Keratinocyte (primary cell): ENCODE measurements at regions not wholly inside any gene's neighbourhood (a gene's known extent, or its start where the extent isn't known, plus 50 kb on each side); places are given as distances from the start of the nearest gene placed in this dataset.

Experiments used
- DNase-seq: peaks from one replicate; pipeline ENCODE4 v3.0.0-alpha.2; 2011; ENCODE audit warnings: low read depth, missing footprints, low spot score
- FAIRE-seq: peaks from 2 replicates; lab custom pipeline; 2011; peaks lifted over from hg19 to GRCh38; lab: Jason Lieb, UNC
- H2AFZ ChIP-seq: 2 replicates; pipeline ENCODE4 v1.6.0; 2012; ENCODE audit warnings: low read length, control low read depth, inconsistent platforms; ENCODE audit not compliant: control insufficient read depth
- H3K27ac ChIP-seq: 2 replicates; pipeline ENCODE4 v1.5.1; 2011; ENCODE audit warnings: low read length; ENCODE audit not compliant: control insufficient read depth, insufficient read depth
- H3K27me3 ChIP-seq: 3 replicates; pipeline ENCODE4 v1.6.0; 2011; ENCODE audit warnings: low read length; ENCODE audit not compliant: control insufficient read depth, insufficient read depth; ENCODE audit errors: extremely low read depth
- H3K36me3 ChIP-seq, 2 experiments: 2 replicates in 1 of 2; 3 replicates in 1 of 2; pipeline ENCODE4 v1.5.1; 2011; ENCODE audit warnings: low read length in 2 of 2, mild to moderate bottlenecking in 1 of 2; ENCODE audit not compliant: control insufficient read depth in 2 of 2, insufficient read depth in 2 of 2; ENCODE audit errors: extremely low read depth in 1 of 2
- H3K4me1 ChIP-seq: 3 replicates; pipeline ENCODE4 v1.5.1; 2011; ENCODE audit warnings: low read length; ENCODE audit not compliant: control insufficient read depth, insufficient read depth; ENCODE audit errors: extremely low read depth
- H3K4me2 ChIP-seq: 3 replicates; pipeline ENCODE4 v1.6.0; 2011; ENCODE audit warnings: low read depth, low read length; ENCODE audit not compliant: control insufficient read depth, insufficient read depth; ENCODE audit errors: extremely low read depth
- H3K4me3 ChIP-seq, 3 experiments: fragments of 200-600 bp in 1 of 3; sonication (generic) in 1 of 3; 2 replicates in 2 of 3; 3 replicates in 1 of 3; pipeline ENCODE4 v1.5.1; 2011 to 2016; ENCODE audit warnings: low read length in 3 of 3, mild to moderate bottlenecking in 3 of 3, control low read depth in 2 of 3, inconsistent platforms in 1 of 3, low read depth in 1 of 3, mixed read lengths in 1 of 3, mixed run types in 1 of 3, moderate library complexity in 1 of 3; ENCODE audit not compliant: control insufficient read depth in 2 of 3, insufficient read depth in 2 of 3; ENCODE audit errors: extremely low read depth in 1 of 3
- H3K79me2 ChIP-seq: 2 replicates; pipeline ENCODE4 v1.6.0; 2012; ENCODE audit warnings: low read length; ENCODE audit not compliant: control insufficient read depth, insufficient read depth
- H3K9ac ChIP-seq: 3 replicates; pipeline ENCODE4 v1.6.0; 2011; ENCODE audit warnings: low read length; ENCODE audit not compliant: control insufficient read depth, insufficient read depth; ENCODE audit errors: extremely low read depth
- H3K9me1 ChIP-seq: 3 replicates; pipeline ENCODE4 v1.6.0; 2011; ENCODE audit warnings: low read length; ENCODE audit not compliant: control insufficient read depth, insufficient read depth; ENCODE audit errors: extremely low read depth
- H3K9me3 ChIP-seq: 2 replicates; pipeline ENCODE4 v1.5.1; 2012; ENCODE audit warnings: low read depth, low read length; ENCODE audit not compliant: control insufficient read depth
- H4K20me1 ChIP-seq: 3 replicates; pipeline ENCODE4 v1.6.0; 2011; ENCODE audit warnings: low read length; ENCODE audit not compliant: control insufficient read depth, insufficient read depth; ENCODE audit errors: extremely low read depth
- CTCF ChIP-seq, 3 experiments: IDR thresholded peaks in 1 of 3; conservative IDR thresholded peaks in 1 of 3; optimal IDR thresholded peaks in 1 of 3; 2 replicates in 2 of 3; 3 replicates in 1 of 3; pipeline versions ENCODE3 to v1.5.1; 2011; ENCODE audit warnings: low read length in 3 of 3, mild to moderate bottlenecking in 3 of 3, moderate library complexity in 2 of 3, control low read depth in 1 of 3, inconsistent platforms in 1 of 3; ENCODE audit not compliant: insufficient read depth in 2 of 3; ENCODE audit errors: extremely low read depth in 1 of 3
- EZH2 ChIP-seq: IDR thresholded peaks from one replicate; pipeline ENCODE4 v1.6.1; 2012; ENCODE audit warnings: inconsistent platforms, mild to moderate bottlenecking, low read length, moderate library complexity
- dilution Hi-C: fragments of 300-500 bp; cut with MboI; formaldehyde crosslinking; loops from one replicate; pipeline ENCODE4 v1.7.0; 2020; ENCODE audit warnings: low sequenced_read_pairs; ENCODE audit not compliant: extremely low pct_ligation_motif_present

- no peaks in the 10 kb centered on the region for H3K9me1 ChIP-seq
- H3K27me3 ChIP-seq: no peaks in the 10 kb centered on the region
- no peak overlapping the region for H3K9ac ChIP-seq
- TF ChIP-seq EZH2 (no peak), CTCF (optimal IDR thresholded peaks at IDR 0.05 in 1 of 3, IDR thresholded peaks at IDR 0.05 in 1 of 3, conservative IDR thresholded peaks at IDR 0.05 in 1 of 3; ENCODE audit: extremely low read depth in 1 of 3, insufficient read depth in 2 of 3, low read length in 3 of 3) (no peak)
- no peak for FAIRE-seq
- H3K9me3 ChIP-seq: no peaks in the 10 kb centered on the region
- H3K4me3 ChIP-seq: no peak overlapping the region
- dilution Hi-C loops: no loop called here
- no peaks in the 10 kb centered on the region for H4K20me1 ChIP-seq
- no peaks in the 10 kb centered on the region for H3K79me2 ChIP-seq
- H3K27ac ChIP-seq: no peak overlapping the region
- H3K36me3 ChIP-seq: no peaks in the 10 kb centered on the region
- no peaks in the 10 kb centered on the region for H3K4me1 ChIP-seq
- no peak overlapping the region for H2AFZ ChIP-seq
- DNase-seq: no peak
- H3K4me2 ChIP-seq: no peak overlapping the region
Measured at GRCh38 chr10:65142641-65143435, 1621.6 kb downstream of the REEP3 start.

GRCh38 chr10:65143723-65144122 lies 1622.5 kb downstream of the REEP3 start:
- Histone ChIP-seq H3K4me3 (no peak overlapping the region), H3K4me1 (no peaks in the 10 kb centered on the region), H3K4me2 (no peak overlapping the region), H3K9me3 (no peaks in the 10 kb centered on the region), H3K79me2 (no peaks in the 10 kb centered on the region), H3K36me3 (no peaks in the 10 kb centered on the region), H3K9ac (no peak overlapping the region), H3K27ac (no peak overlapping the region), H3K27me3 (no peaks in the 10 kb centered on the region), H4K20me1 (no peaks in the 10 kb centered on the region), H3K9me1 (no peaks in the 10 kb centered on the region), H2AFZ (no peak overlapping the region)
- no peak for DNase-seq
- TF ChIP-seq CTCF (optimal IDR thresholded peaks at IDR 0.05 in 1 of 3, IDR thresholded peaks at IDR 0.05 in 1 of 3, conservative IDR thresholded peaks at IDR 0.05 in 1 of 3; ENCODE audit: extremely low read depth in 1 of 3, insufficient read depth in 2 of 3, low read length in 3 of 3) (no peak), EZH2 (no peak)
- no peak for FAIRE-seq
- dilution Hi-C loops: no loop called here
